ENCODE measurements at regions not wholly inside any gene's neighbourhood (a gene's known extent, or its start where the extent isn't known, plus 50 kb on each side); places are given as distances from the start of the nearest gene placed in this dataset.
"Not testable (repeated sequence)": the region's sequence is repeated elsewhere in the genome, so short reads cannot be mapped to it uniquely, and the experiment has no call there.

- DNase-seq: no peak
Measured at GRCh38 chr5:96529559-96529958, 96.5 kb upstream of the PCSK1 start.

- DNase-seq: no peak
Measured at GRCh38 chr5:96530901-96531300, 97.9 kb upstream of the PCSK1 start.

GRCh38 chr5:96533371-96533770, 100.3 kb upstream of the PCSK1 start:
- no peak for DNase-seq

GRCh38 chr5:96537386-96537785, 104.3 kb upstream of the PCSK1 start:
- DNase-seq: no peak

- no peak for DNase-seq
Measured at GRCh38 chr5:96538808-96539250, 105.8 kb upstream of the PCSK1 start.

- DNase-seq: no peak
Measured at GRCh38 chr5:96546120-96546519, 113.1 kb upstream of the PCSK1 start.

- no peak for DNase-seq
Measured at GRCh38 chr5:96547486-96547885, 114.4 kb upstream of the PCSK1 start.

GRCh38 chr5:96548905-96549304, 113.3 kb upstream of the CAST start:
- no peak for DNase-seq

GRCh38 chr5:96560857-96561256, 101.3 kb upstream of the CAST start:
- DNase-seq: not testable (repeated sequence)

- DNase-seq: no peak
Measured at GRCh38 chr5:96562614-96563013, 99.6 kb upstream of the CAST start.

- no peak for DNase-seq
Measured at GRCh38 chr5:96563816-96564215, 98.4 kb upstream of the CAST start.

- no peak for DNase-seq
Measured at GRCh38 chr5:96565582-96566265, 96.5 kb upstream of the CAST start.

- no peak for DNase-seq
Measured at GRCh38 chr5:96566833-96567587, 95.2 kb upstream of the CAST start.

GRCh38 chr5:96569332-96569731, 92.8 kb upstream of the CAST start:
- DNase-seq: no peak

- DNase-seq: no peak
Measured at GRCh38 chr5:96569770-96570169, 92.4 kb upstream of the CAST start.

- no peak for DNase-seq
Measured at GRCh38 chr5:96572864-96573512, 89.2 kb upstream of the CAST start.

GRCh38 chr5:96573513-96573894, 88.7 kb upstream of the CAST start:
- DNase-seq: no peak

- no peak for DNase-seq
Measured at GRCh38 chr5:96576876-96577275, 85.3 kb upstream of the CAST start.

GRCh38 chr5:96577909-96578308, 84.3 kb upstream of the CAST start:
- no peak for DNase-seq

GRCh38 chr5:96579711-96580110, 82.5 kb upstream of the CAST start:
- DNase-seq: no peak

- DNase-seq: no peak
Measured at GRCh38 chr5:96582343-96582742, 79.8 kb upstream of the CAST start.

- no peak for DNase-seq
Measured at GRCh38 chr5:96584712-96585111, 77.5 kb upstream of the CAST start.

GRCh38 chr5:96588539-96588938, 73.6 kb upstream of the CAST start:
- DNase-seq: no peak

GRCh38 chr5:96590796-96591195, 71.4 kb upstream of the CAST start:
- no peak for DNase-seq
